GM12878 (cell line): ENCODE measurements at regions not wholly inside any gene's neighbourhood (a gene's known extent, or its start where the extent isn't known, plus 50 kb on each side); places are given as distances from the start of the nearest gene placed in this dataset.

Source experiments
- ATAC-seq: fragments of 200-7000 bp; cut with Tn5 transposase; 3 replicates; pipeline ENCODE4 v1.9.1; 2020; ENCODE audit warnings: mild to moderate bottlenecking, moderate library complexity
- BruUV-seq: library from RNA; stranded (reverse); fragments of 400-500 nt; replicated peaks from 2 replicates; lab custom pipeline; 2021; lab: Mats Ljungman, UMichigan
- CTCF ChIA-PET: fragments of 300-600 bp; sonication (Branson Sonifier 250); formaldehyde crosslinking; extraction: SDS; loops from one replicate; lab custom pipeline; 2021; ENCODE audit warnings: inconsistent platforms; lab: Yijun Ruan, JAX
- POLR2A ChIA-PET: fragments of 350-600 bp; formaldehyde crosslinking; extraction: SDS; loops from one replicate; lab custom pipeline; 2021; ENCODE audit warnings: inconsistent platforms; lab: Charles Lee
- RAD21 ChIA-PET: fragments of 300-600 bp; sonication (Branson Sonifier 250); formaldehyde crosslinking; loops from one replicate; lab custom pipeline; 2023; ENCODE audit warnings: antibody characterized with exemption; ENCODE audit not compliant: unreplicated experiment; lab: Charles Lee
- SMC1A ChIA-PET: fragments of 300-600 bp; sonication (Branson Sonifier 250); formaldehyde crosslinking; loops from one replicate; lab custom pipeline; 2023; ENCODE audit not compliant: unreplicated experiment, uncharacterized antibody; lab: Charles Lee
- DNase-seq: peaks from one replicate; pipeline ENCODE4 v3.0.0-alpha.2; 2011; ENCODE audit warnings: low read depth, low spot score
- FAIRE-seq: peaks from 3 replicates; lab custom pipeline; 2011; peaks lifted over from hg19 to GRCh38; lab: Jason Lieb, UNC
- H2AFZ ChIP-seq: 2 replicates; pipeline ENCODE4 v1.6.0; 2011; ENCODE audit warnings: low read depth, low read length, control low read depth; ENCODE audit not compliant: control insufficient read depth
- H3K27ac ChIP-seq: 2 replicates; pipeline ENCODE4 v1.5.1; 2011; ENCODE audit warnings: control low read depth; ENCODE audit not compliant: control insufficient read depth, insufficient read depth
- H3K27me3 ChIP-seq, 2 experiments: replicated peaks in 1 of 2; 2 replicates each; pipeline versions ENCODE4 v1.6.0 to v1.6.1; 2011; ENCODE audit warnings: low read length in 1 of 2; ENCODE audit not compliant: control insufficient read depth in 2 of 2, insufficient read depth in 2 of 2
- H3K36me3 ChIP-seq, 2 experiments: 2 replicates each; pipeline ENCODE4 v1.5.1; 2011; ENCODE audit warnings: low read length in 1 of 2; ENCODE audit not compliant: control insufficient read depth in 2 of 2, insufficient read depth in 2 of 2
- H3K4me1 ChIP-seq: 2 replicates; pipeline ENCODE4 v1.6.1; 2011; ENCODE audit warnings: mild to moderate bottlenecking, low read length, moderate library complexity, mixed read lengths; ENCODE audit not compliant: control insufficient read depth, insufficient read depth
- H3K4me2 ChIP-seq: 2 replicates; pipeline ENCODE4 v1.6.0; 2011; ENCODE audit warnings: control low read depth; ENCODE audit not compliant: control insufficient read depth, insufficient read depth
- H3K4me3 ChIP-seq: fragments of 200-600 bp; sonication (generic); 2 replicates; pipeline ENCODE4 v1.5.1; 2016
- H3K79me2 ChIP-seq: 2 replicates; pipeline ENCODE4 v1.6.0; 2011; ENCODE audit warnings: low read length; ENCODE audit not compliant: control insufficient read depth, insufficient read depth
- H3K9ac ChIP-seq: 2 replicates; pipeline ENCODE4 v1.8.0; 2011; ENCODE audit warnings: low read length, control low read depth, mixed read lengths; ENCODE audit not compliant: control insufficient read depth, insufficient read depth
- H3K9me3 ChIP-seq: replicated peaks from 3 replicates; pipeline ENCODE4 v1.5.1; 2011; ENCODE audit warnings: mild to moderate bottlenecking, low read length; ENCODE audit not compliant: control insufficient read depth, insufficient read depth
- H4K20me1 ChIP-seq: 2 replicates; pipeline ENCODE4 v1.6.0; 2011; ENCODE audit not compliant: control insufficient read depth, insufficient read depth
- BCL11A ChIP-seq: IDR thresholded peaks from 2 replicates; pipeline ENCODE4 v1.6.1; 2011; ENCODE audit warnings: low read depth, low read length
- CBFB ChIP-seq: IDR thresholded peaks from 2 replicates; pipeline ENCODE4 v1.6.1; 2016; ENCODE audit warnings: antibody characterized with exemption, low read depth
- HCFC1 ChIP-seq: fragments of 150-350 bp; IDR thresholded peaks from 2 replicates; pipeline ENCODE4 v1.6.1; 2014; ENCODE audit warnings: low read length
- IRF4 ChIP-seq: IDR thresholded peaks from 2 replicates; pipeline ENCODE4 v1.6.1; 2011; ENCODE audit warnings: low read depth, low read length
- NFYA ChIP-seq: IDR thresholded peaks from 2 replicates; pipeline ENCODE4 v1.6.1; 2011; ENCODE audit warnings: low read depth, mild to moderate bottlenecking, low read length, improper control_type of control experiment, borderline replicate concordance
- RELA ChIP-seq: fragments of 450-650 bp; IDR thresholded peaks from 2 replicates; pipeline ENCODE4 v1.8.0; 2014; ENCODE audit warnings: borderline replicate concordance; ENCODE audit not compliant: partially characterized antibody
- WGBS: methylation state at CpG from one replicate; pipeline ENCODE4 v1.1.6; 2016; ENCODE audit warnings: low lambda C conversion rate; ENCODE audit not compliant: insufficient replicate concordance, insufficient coverage; ENCODE audit errors: missing lambda C conversion rate; 5-methylcytosine and 5-hydroxymethylcytosine counted together
- in situ Hi-C: fragments of 300-500 bp; cut with MboI; formaldehyde crosslinking; loops from 9 replicates; pipeline ENCODE4 v1.14.3; 2018; ENCODE audit warnings: mixed read lengths
- intact Hi-C: fragments of 100-400 bp; cut with micrococcal nuclease; formaldehyde crosslinking; loops from one replicate; pipeline ENCODE4 v1.14.2; 2022; ENCODE audit not compliant: unreplicated experiment
- TF ChIP-seq, protein P1 (sequence below): fragments of 450-650 bp; IDR thresholded peaks from 2 replicates; pipeline ENCODE4 v1.6.1; 2016; ENCODE audit warnings: mild to moderate bottlenecking
- TF ChIP-seq, protein P2 (sequence below): fragments of 450-650 bp; IDR thresholded peaks from 2 replicates; pipeline ENCODE4 v1.6.1; 2017; ENCODE audit warnings: low read depth, mild to moderate bottlenecking, moderate library complexity
- TF ChIP-seq, protein P3 (sequence below): fragments of 450-650 bp; IDR thresholded peaks from 2 replicates; pipeline ENCODE4 v1.6.1; 2017; ENCODE audit warnings: mild to moderate bottlenecking, moderate library complexity
- TF ChIP-seq, protein P4 (sequence below): IDR thresholded peaks from 2 replicates; pipeline ENCODE4 v1.6.1; 2011; ENCODE audit warnings: low read depth, low read length, improper control_type of control experiment, borderline replicate concordance

DNA sequence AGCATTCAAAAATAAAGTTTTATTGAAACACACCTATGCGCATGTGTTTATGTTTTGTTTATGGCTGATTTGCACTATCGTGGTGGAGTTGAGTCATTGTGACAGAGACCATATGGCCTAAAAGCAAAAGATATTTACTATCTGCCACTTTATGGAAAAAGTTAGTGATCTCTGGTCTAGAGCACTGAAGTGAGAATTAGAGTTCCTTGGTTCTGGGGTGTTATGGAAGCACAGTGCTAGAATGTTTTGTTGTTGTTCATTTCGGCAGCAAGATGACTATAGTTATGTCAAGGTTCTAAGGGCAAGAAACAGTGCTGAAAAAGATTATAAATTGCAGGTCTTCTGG lies 416.5 kb downstream of the SLC4A3 start:
- FAIRE-seq: no peak
- CTCF ChIA-PET: no interaction called here
- TF ChIP-seq IRF4 (no peak), BCL11A (no peak)
- TF ChIP-seq, protein P1, sequence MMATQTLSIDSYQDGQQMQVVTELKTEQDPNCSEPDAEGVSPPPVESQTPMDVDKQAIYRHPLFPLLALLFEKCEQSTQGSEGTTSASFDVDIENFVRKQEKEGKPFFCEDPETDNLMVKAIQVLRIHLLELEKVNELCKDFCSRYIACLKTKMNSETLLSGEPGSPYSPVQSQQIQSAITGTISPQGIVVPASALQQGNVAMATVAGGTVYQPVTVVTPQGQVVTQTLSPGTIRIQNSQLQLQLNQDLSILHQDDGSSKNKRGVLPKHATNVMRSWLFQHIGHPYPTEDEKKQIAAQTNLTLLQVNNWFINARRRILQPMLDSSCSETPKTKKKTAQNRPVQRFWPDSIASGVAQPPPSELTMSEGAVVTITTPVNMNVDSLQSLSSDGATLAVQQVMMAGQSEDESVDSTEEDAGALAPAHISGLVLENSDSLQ: no peak
- TF ChIP-seq, protein P2, sequence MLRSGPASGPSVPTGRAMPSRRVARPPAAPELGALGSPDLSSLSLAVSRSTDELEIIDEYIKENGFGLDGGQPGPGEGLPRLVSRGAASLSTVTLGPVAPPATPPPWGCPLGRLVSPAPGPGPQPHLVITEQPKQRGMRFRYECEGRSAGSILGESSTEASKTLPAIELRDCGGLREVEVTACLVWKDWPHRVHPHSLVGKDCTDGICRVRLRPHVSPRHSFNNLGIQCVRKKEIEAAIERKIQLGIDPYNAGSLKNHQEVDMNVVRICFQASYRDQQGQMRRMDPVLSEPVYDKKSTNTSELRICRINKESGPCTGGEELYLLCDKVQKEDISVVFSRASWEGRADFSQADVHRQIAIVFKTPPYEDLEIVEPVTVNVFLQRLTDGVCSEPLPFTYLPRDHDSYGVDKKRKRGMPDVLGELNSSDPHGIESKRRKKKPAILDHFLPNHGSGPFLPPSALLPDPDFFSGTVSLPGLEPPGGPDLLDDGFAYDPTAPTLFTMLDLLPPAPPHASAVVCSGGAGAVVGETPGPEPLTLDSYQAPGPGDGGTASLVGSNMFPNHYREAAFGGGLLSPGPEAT: no peak
- TF ChIP-seq, all 136 proteins: peak for 0
- Histone ChIP-seq H3K4me3 (no peak overlapping the region), H4K20me1 (no peaks in the 10 kb centered on the region), H3K9ac (no peak overlapping the region), H3K27ac (no peak overlapping the region), H3K4me1 (no peaks in the 10 kb centered on the region), H3K4me2 (no peak overlapping the region), H3K79me2 (no peaks in the 10 kb centered on the region), H2AFZ (no peak overlapping the region), H3K36me3 (no peaks in the 10 kb centered on the region), H3K9me3 (no peaks in the 10 kb centered on the region), H3K27me3 (no peaks in the 10 kb centered on the region; a peak in 2 of 4 replicates)
- in situ Hi-C loops (no loop called here), intact Hi-C loops (no loop called here)
- BruUV-seq: no TSS peak
- POLR2A ChIA-PET: no interaction called here
- no peak for ATAC-seq
- RAD21 ChIA-PET: no interaction called here
- 41% methylated on average over 3 of the region's 3 CpGs for WGBS
- SMC1A ChIA-PET: no interaction called here
- no peak for DNase-seq

DNA sequence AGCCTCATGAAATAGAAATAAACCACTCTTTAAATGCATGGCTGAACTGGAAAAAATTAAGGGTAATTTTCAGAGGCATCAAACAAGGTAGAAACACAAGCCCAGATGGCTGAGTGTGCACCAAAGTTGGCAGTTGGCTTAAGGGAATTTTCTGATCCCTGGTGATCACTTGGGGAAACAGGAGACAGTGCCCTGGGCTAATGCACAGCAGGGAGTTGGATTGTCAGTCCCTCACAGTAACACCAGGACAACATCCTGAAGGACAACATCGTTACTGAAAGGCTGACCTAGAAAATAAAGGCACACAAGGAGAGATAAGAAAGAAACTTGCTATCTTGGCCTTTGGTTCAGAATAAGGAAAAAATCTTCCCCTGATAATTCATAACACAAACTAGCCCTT lies 417.0 kb downstream of the SLC4A3 start:
- no peaks in the 10 kb centered on the region for H3K79me2 ChIP-seq
- ChIA-PET POLR2A (no interaction called here), SMC1A (no interaction called here), RAD21 (no interaction called here), CTCF (no interaction called here)
- DNase-seq (no peak), FAIRE-seq (no peak), ATAC-seq (no peak)
- no peaks in the 10 kb centered on the region for H3K4me1 ChIP-seq
- no peaks in the 10 kb centered on the region for H4K20me1 ChIP-seq
- in situ Hi-C loops: no loop called here
- no peak overlapping the region for H3K27ac ChIP-seq
- H3K36me3 ChIP-seq: no peaks in the 10 kb centered on the region
- WGBS: 0% methylated on average over 1 of the region's 1 CpG
- H3K9me3 ChIP-seq: no peaks in the 10 kb centered on the region
- no peaks in the 10 kb centered on the region; a peak in 2 of 4 replicates for H3K27me3 ChIP-seq
- no peak overlapping the region for H3K4me2 ChIP-seq
- no peak overlapping the region for H3K9ac ChIP-seq
- no peak overlapping the region for H3K4me3 ChIP-seq
- intact Hi-C loops: no loop called here
- no TSS peak for BruUV-seq
- no peak overlapping the region for H2AFZ ChIP-seq
- TF ChIP-seq CBFB (no peak), RELA (no peak), NFYA (no peak), HCFC1 (no peak)
- TF ChIP-seq, protein P3, sequence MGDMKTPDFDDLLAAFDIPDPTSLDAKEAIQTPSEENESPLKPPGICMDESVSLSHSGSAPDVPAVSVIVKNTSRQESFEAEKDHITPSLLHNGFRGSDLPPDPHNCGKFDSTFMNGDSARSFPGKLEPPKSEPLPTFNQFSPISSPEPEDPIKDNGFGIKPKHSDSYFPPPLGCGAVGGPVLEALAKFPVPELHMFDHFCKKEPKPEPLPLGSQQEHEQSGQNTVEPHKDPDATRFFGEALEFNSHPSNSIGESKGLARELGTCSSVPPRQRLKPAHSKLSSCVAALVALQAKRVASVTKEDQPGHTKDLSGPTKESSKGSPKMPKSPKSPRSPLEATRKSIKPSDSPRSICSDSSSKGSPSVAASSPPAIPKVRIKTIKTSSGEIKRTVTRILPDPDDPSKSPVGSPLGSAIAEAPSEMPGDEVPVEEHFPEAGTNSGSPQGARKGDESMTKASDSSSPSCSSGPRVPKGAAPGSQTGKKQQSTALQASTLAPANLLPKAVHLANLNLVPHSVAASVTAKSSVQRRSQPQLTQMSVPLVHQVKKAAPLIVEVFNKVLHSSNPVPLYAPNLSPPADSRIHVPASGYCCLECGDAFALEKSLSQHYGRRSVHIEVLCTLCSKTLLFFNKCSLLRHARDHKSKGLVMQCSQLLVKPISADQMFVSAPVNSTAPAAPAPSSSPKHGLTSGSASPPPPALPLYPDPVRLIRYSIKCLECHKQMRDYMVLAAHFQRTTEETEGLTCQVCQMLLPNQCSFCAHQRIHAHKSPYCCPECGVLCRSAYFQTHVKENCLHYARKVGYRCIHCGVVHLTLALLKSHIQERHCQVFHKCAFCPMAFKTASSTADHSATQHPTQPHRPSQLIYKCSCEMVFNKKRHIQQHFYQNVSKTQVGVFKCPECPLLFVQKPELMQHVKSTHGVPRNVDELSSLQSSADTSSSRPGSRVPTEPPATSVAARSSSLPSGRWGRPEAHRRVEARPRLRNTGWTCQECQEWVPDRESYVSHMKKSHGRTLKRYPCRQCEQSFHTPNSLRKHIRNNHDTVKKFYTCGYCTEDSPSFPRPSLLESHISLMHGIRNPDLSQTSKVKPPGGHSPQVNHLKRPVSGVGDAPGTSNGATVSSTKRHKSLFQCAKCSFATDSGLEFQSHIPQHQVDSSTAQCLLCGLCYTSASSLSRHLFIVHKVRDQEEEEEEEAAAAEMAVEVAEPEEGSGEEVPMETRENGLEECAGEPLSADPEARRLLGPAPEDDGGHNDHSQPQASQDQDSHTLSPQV: no peak
- TF ChIP-seq, protein P4, sequence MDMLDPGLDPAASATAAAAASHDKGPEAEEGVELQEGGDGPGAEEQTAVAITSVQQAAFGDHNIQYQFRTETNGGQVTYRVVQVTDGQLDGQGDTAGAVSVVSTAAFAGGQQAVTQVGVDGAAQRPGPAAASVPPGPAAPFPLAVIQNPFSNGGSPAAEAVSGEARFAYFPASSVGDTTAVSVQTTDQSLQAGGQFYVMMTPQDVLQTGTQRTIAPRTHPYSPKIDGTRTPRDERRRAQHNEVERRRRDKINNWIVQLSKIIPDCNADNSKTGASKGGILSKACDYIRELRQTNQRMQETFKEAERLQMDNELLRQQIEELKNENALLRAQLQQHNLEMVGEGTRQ: no peak
